Naive thymus-derived CD4-positive, alpha-beta T cell (primary cell): ENCODE measurements at regions not wholly inside any gene's neighbourhood (a gene's known extent, or its start where the extent isn't known, plus 50 kb on each side); places are given as distances from the start of the nearest gene placed in this dataset.

ENCODE experiments used
- ATAC-seq: fragments of 150-1000 bp; cut with Tn5 transposase; 2 replicates; pipeline ENCODE4 v1.10.0; 2021; ENCODE audit warnings: mild to moderate bottlenecking, moderate library complexity
- CTCF ChIA-PET: fragments of 350-600 bp; sonication (Branson Sonifier 250); formaldehyde crosslinking; loops from one replicate; lab custom pipeline; 2021; ENCODE audit warnings: antibody characterized with exemption; lab: Charles Lee
- POLR2A ChIA-PET: fragments of 350-600 bp; sonication (Branson Sonifier 250); formaldehyde crosslinking; loops from one replicate; lab custom pipeline; 2021; ENCODE audit warnings: antibody characterized with exemption, inconsistent platforms; lab: Charles Lee
- DNase-seq, 9 donors: peaks; one replicate each; pipeline versions ENCODE4 v3.0.0 to v3.0.0-alpha.2; 2020 to 2022; ENCODE audit warnings: mixed read lengths in 1 of 9
- H3K27ac ChIP-seq: one replicate; pipeline ENCODE4 v1.7.0; 2013; ENCODE audit warnings: mild to moderate bottlenecking, low read depth, low read length, moderate library complexity
- H3K27me3 ChIP-seq, 2 donors: one replicate each; pipeline ENCODE4 v1.7.0; 2013; ENCODE audit warnings: low read length in 2 of 2, mild to moderate bottlenecking in 2 of 2, moderate library complexity in 2 of 2; ENCODE audit not compliant: control insufficient read depth in 2 of 2, insufficient read depth in 2 of 2
- H3K36me3 ChIP-seq, 3 experiments: 1 replicate in 2 of 3; 2 replicates in 1 of 3; pipeline ENCODE4 v1.7.0; 2013; ENCODE audit warnings: low read length in 3 of 3, mild to moderate bottlenecking in 3 of 3, moderate library complexity in 1 of 3; ENCODE audit not compliant: insufficient read depth in 3 of 3, control insufficient read depth in 2 of 3
- H3K4me1 ChIP-seq, 2 donors: one replicate each; pipeline ENCODE4 v1.7.0; 2013; ENCODE audit warnings: low read length in 2 of 2, mild to moderate bottlenecking in 2 of 2, moderate library complexity in 1 of 2; ENCODE audit not compliant: control insufficient read depth in 2 of 2, insufficient read depth in 2 of 2
- H3K4me3 ChIP-seq: 2 replicates; pipeline ENCODE4 v1.7.0; 2013; ENCODE audit warnings: mild to moderate bottlenecking, low read length
- H3K9me3 ChIP-seq, 3 experiments: 1 replicate in 2 of 3; 2 replicates in 1 of 3; pipeline ENCODE4 v1.7.0; 2013; ENCODE audit warnings: low read length in 3 of 3; ENCODE audit not compliant: control insufficient read depth in 2 of 3
- H3K27ac Mint-ChIP-seq, 9 donors: one replicate each; pipeline ENCODE4 v1.8.0; 2020 to 2022; ENCODE audit warnings: mixed read lengths in 9 of 9, mild to moderate bottlenecking in 8 of 9, moderate library complexity in 5 of 9, inconsistent platforms in 2 of 9
- H3K27me3 Mint-ChIP-seq, 5 donors: one replicate each; pipeline ENCODE4 v1.8.0; 2021 to 2022; ENCODE audit warnings: mixed read lengths in 5 of 5, mild to moderate bottlenecking in 1 of 5
- H3K36me3 Mint-ChIP-seq, 5 donors: one replicate each; pipeline ENCODE4 v1.8.0; 2020 to 2022; ENCODE audit warnings: mixed read lengths in 5 of 5, mild to moderate bottlenecking in 3 of 5, inconsistent platforms in 1 of 5
- H3K4me1 Mint-ChIP-seq, 7 donors: one replicate each; pipeline ENCODE4 v1.8.0; 2020 to 2022; ENCODE audit warnings: mixed read lengths in 7 of 7, mild to moderate bottlenecking in 3 of 7, inconsistent platforms in 1 of 7
- H3K4me3 Mint-ChIP-seq, 10 donors: one replicate each; pipeline ENCODE4 v1.8.0; 2020 to 2022; ENCODE audit warnings: mild to moderate bottlenecking in 10 of 10, mixed read lengths in 10 of 10, moderate library complexity in 6 of 10, inconsistent platforms in 2 of 10
- H3K9me3 Mint-ChIP-seq, 11 donors: one replicate each; pipeline ENCODE4 v1.8.0; 2020 to 2022; ENCODE audit warnings: mixed read lengths in 11 of 11, mild to moderate bottlenecking in 4 of 11, inconsistent platforms in 1 of 11, moderate library complexity in 1 of 11
- intact Hi-C, 2 donors: fragments of 100-400 bp; cut with micrococcal nuclease; formaldehyde crosslinking; loops; one replicate each; pipeline ENCODE4 v1.15.1; 2023

GRCh38 chr4:37771771-37772170 lies 54.7 kb upstream of the PGM2 start:
- ChIA-PET CTCF (interaction anchor here (0.7 kb wide), 1 partner anchor 12 kb away, joined by 3 read pairs; no protein-coding TSS in a partner anchor), POLR2A (no interaction called here)
- H3K27me3 ChIP-seq, result no peaks in the 10 kb centered on the region
- H3K9me3 Mint-ChIP-seq, result no peaks in the 10 kb centered on the region
- H3K4me1 Mint-ChIP-seq, result peaks cover 0 to 10% (median 7%) of the 10 kb centered on the region in 7 donors
- H3K27ac Mint-ChIP-seq, result no peak overlapping the region
- H3K27ac ChIP-seq, result no peak overlapping the region
- H3K4me3 ChIP-seq, result no peak overlapping the region
- intact Hi-C loops, result no loop called here
- no peaks in the 10 kb centered on the region for H3K9me3 ChIP-seq
- H3K27me3 Mint-ChIP-seq, result peaks cover 0 to 3% (median 0%) of the 10 kb centered on the region in 5 donors
- ATAC-seq (no peak), DNase-seq (no peak)
- no peaks in the 10 kb centered on the region for H3K36me3 ChIP-seq
- no peaks in the 10 kb centered on the region for H3K4me1 ChIP-seq
- H3K4me3 Mint-ChIP-seq, result no peak overlapping the region
- peaks cover 0 to 3% (median 0%) of the 10 kb centered on the region in 5 donors for H3K36me3 Mint-ChIP-seq

- Mint-ChIP-seq H3K36me3 (peaks cover 0 to 3% (median 0%) of the 10 kb centered on the region in 5 donors), H3K4me3 (no peak overlapping the region), H3K27me3 (peaks cover 0 to 3% (median 0%) of the 10 kb centered on the region in 5 donors), H3K4me1 (peaks cover 3 to 12% (median 7%) of the 10 kb centered on the region in 7 donors), H3K27ac (peak overlapping the region in 1 of 9 donors; percentile 9), H3K9me3 (no peaks in the 10 kb centered on the region)
- ChIA-PET CTCF (interaction anchor here (0.7 kb wide), 1 partner anchor 157 kb away, joined by 3 read pairs; no protein-coding TSS in a partner anchor), POLR2A (interaction anchor here (1.2 kb wide), 1 partner anchor 9 kb away, joined by 4 read pairs; no protein-coding TSS in a partner anchor)
- Histone ChIP-seq H3K27me3 (no peaks in the 10 kb centered on the region), H3K36me3 (no peaks in the 10 kb centered on the region), H3K27ac (no peak overlapping the region), H3K4me3 (no peak overlapping the region), H3K4me1 (no peaks in the 10 kb centered on the region), H3K9me3 (no peaks in the 10 kb centered on the region)
- intact Hi-C loops, result no loop called here
- no peak for ATAC-seq
- no peak for DNase-seq
These were observed 56.5 kb upstream of the PGM2 start for GRCh38 chr4:37770016-37770415.

GRCh38 chr4:37769391-37769989 lies 57.0 kb upstream of the PGM2 start:
- Mint-ChIP-seq H3K36me3 (peaks cover 0 to 3% (median 0%) of the 10 kb centered on the region in 5 donors), H3K27me3 (peaks cover 0 to 3% (median 0%) of the 10 kb centered on the region in 5 donors), H3K4me3 (no peak overlapping the region), H3K27ac (no peak overlapping the region), H3K4me1 (peaks cover 3 to 12% (median 7%) of the 10 kb centered on the region in 7 donors), H3K9me3 (no peaks in the 10 kb centered on the region)
- intact Hi-C loops, result no loop called here
- H3K4me3 ChIP-seq, result no peak overlapping the region
- H3K27ac ChIP-seq, result no peak overlapping the region
- no peaks in the 10 kb centered on the region for H3K27me3 ChIP-seq
- no peak for ATAC-seq
- ChIA-PET POLR2A (interaction anchor here (1.2 kb wide), 1 partner anchor 10 kb away, joined by 4 read pairs; no protein-coding TSS in a partner anchor), CTCF (no interaction called here)
- no peak for DNase-seq
- no peaks in the 10 kb centered on the region for H3K36me3 ChIP-seq
- H3K9me3 ChIP-seq, result no peaks in the 10 kb centered on the region
- no peaks in the 10 kb centered on the region for H3K4me1 ChIP-seq

GRCh38 chr4:37767546-37767945 lies 58.9 kb upstream of the PGM2 start:
- intact Hi-C loops, result no loop called here
- CTCF ChIA-PET, result interaction anchor here (0.8 kb wide), 1 partner anchor 9 kb away, joined by 4 read pairs; no protein-coding TSS in a partner anchor
- Mint-ChIP-seq H3K27me3 (peaks cover 0 to 3% (median 0%) of the 10 kb centered on the region in 5 donors), H3K36me3 (peaks cover 0 to 3% (median 0%) of the 10 kb centered on the region in 5 donors), H3K4me3 (no peak overlapping the region), H3K9me3 (no peaks in the 10 kb centered on the region), H3K27ac (no peak overlapping the region), H3K4me1 (peaks cover 3 to 14% (median 7%) of the 10 kb centered on the region in 7 donors)
- no peak overlapping the region for H3K4me3 ChIP-seq
- ATAC-seq (no peak), DNase-seq (no peak)
- H3K9me3 ChIP-seq, result no peaks in the 10 kb centered on the region
- H3K4me1 ChIP-seq, result no peaks in the 10 kb centered on the region
- H3K27me3 ChIP-seq, result no peaks in the 10 kb centered on the region
- POLR2A ChIA-PET, result no interaction called here
- H3K36me3 ChIP-seq, result no peaks in the 10 kb centered on the region
- H3K27ac ChIP-seq, result no peak overlapping the region

GRCh38 chr4:37767019-37767418 lies 59.5 kb upstream of the PGM2 start:
- POLR2A ChIA-PET, result interaction anchor here (1.2 kb wide), 1 partner anchor 9 kb away, joined by 3 read pairs; no protein-coding TSS in a partner anchor
- H3K4me3 Mint-ChIP-seq, result no peak overlapping the region

GRCh38 chr4:37765741-37766140 lies 60.7 kb upstream of the PGM2 start:
- intact Hi-C loops, result no loop called here
- H3K27me3 Mint-ChIP-seq, result no peaks in the 10 kb centered on the region
- Histone ChIP-seq H3K4me1 (no peaks in the 10 kb centered on the region), H3K27me3 (no peaks in the 10 kb centered on the region), H3K27ac (no peak overlapping the region), H3K9me3 (no peaks in the 10 kb centered on the region), H3K36me3 (no peaks in the 10 kb centered on the region), H3K4me3 (no peak overlapping the region)
- no peak for DNase-seq
- no peak for ATAC-seq
- no peaks in the 10 kb centered on the region for H3K9me3 Mint-ChIP-seq
- H3K27ac Mint-ChIP-seq, result peak overlapping the region in 1 of 9 donors; percentile 45
- no peaks in the 10 kb centered on the region for H3K36me3 Mint-ChIP-seq
- CTCF ChIA-PET, result no interaction called here
- no peak overlapping the region for H3K4me3 Mint-ChIP-seq
- POLR2A ChIA-PET, result interaction anchor here (1.3 kb wide), 1 partner anchor 12 kb away, joined by 5 read pairs; no protein-coding TSS in a partner anchor
- H3K4me1 Mint-ChIP-seq, result peaks cover 0 to 18% (median 7%) of the 10 kb centered on the region in 7 donors

More at GRCh38 chr4:37767019-37767418, 59.5 kb upstream of the PGM2 start:
- peaks cover 0 to 3% (median 0%) of the 10 kb centered on the region in 5 donors for H3K36me3 Mint-ChIP-seq
- H3K9me3 Mint-ChIP-seq, result no peaks in the 10 kb centered on the region
- Histone ChIP-seq H3K9me3 (no peaks in the 10 kb centered on the region), H3K36me3 (no peaks in the 10 kb centered on the region), H3K27ac (no peak overlapping the region), H3K4me3 (no peak overlapping the region), H3K27me3 (no peaks in the 10 kb centered on the region), H3K4me1 (no peaks in the 10 kb centered on the region)
- ATAC-seq, result no peak
- intact Hi-C loops, result no loop called here
- H3K27me3 Mint-ChIP-seq, result no peaks in the 10 kb centered on the region
- DNase-seq, result no peak
- CTCF ChIA-PET, result no interaction called here
- H3K4me1 Mint-ChIP-seq, result peaks cover 0 to 18% (median 7%) of the 10 kb centered on the region in 7 donors
- peak overlapping the region in 1 of 9 donors; percentile 1 for H3K27ac Mint-ChIP-seq
